ENCODE measurements at regions not wholly inside any gene's neighbourhood (a gene's known extent, or its start where the extent isn't known, plus 50 kb on each side); places are given as distances from the start of the nearest gene placed in this dataset.

GRCh38 chr5:96244696-96245095 is 188.4 kb downstream of the PCSK1 start:
- TF ChIP-seq, protein P1, sequence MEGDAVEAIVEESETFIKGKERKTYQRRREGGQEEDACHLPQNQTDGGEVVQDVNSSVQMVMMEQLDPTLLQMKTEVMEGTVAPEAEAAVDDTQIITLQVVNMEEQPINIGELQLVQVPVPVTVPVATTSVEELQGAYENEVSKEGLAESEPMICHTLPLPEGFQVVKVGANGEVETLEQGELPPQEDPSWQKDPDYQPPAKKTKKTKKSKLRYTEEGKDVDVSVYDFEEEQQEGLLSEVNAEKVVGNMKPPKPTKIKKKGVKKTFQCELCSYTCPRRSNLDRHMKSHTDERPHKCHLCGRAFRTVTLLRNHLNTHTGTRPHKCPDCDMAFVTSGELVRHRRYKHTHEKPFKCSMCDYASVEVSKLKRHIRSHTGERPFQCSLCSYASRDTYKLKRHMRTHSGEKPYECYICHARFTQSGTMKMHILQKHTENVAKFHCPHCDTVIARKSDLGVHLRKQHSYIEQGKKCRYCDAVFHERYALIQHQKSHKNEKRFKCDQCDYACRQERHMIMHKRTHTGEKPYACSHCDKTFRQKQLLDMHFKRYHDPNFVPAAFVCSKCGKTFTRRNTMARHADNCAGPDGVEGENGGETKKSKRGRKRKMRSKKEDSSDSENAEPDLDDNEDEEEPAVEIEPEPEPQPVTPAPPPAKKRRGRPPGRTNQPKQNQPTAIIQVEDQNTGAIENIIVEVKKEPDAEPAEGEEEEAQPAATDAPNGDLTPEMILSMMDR (conservative IDR thresholded peaks at IDR 0.05), result no peak
- no peak for TF ChIP-seq ZFX (IDR thresholded peaks at IDR 0.05)

All from C4-2B (cell line).